Activated T-helper 1 cell treated with anti-CD3 and anti-CD28 coated beads, Interleukin-2, amount 50 U/mL, for 16 hours (primary cell): ENCODE measurements at regions not wholly inside any gene's neighbourhood (a gene's known extent, or its start where the extent isn't known, plus 50 kb on each side); places are given as distances from the start of the nearest gene placed in this dataset.
A peak's percentile ranks its signal among the peaks of the same experiment; 100 is the strongest.
"Not testable (repeated sequence)": the region's sequence is repeated elsewhere in the genome, so short reads cannot be mapped to it uniquely, and the experiment has no call there.

Experiments used
- DNase-seq, 2 donors: peaks; one replicate each; pipeline ENCODE4 v3.0.0-alpha.2; 2020; ENCODE audit warnings: low read depth in 1 of 2, low spot score in 1 of 2

- DNase-seq = no peak
Observed at GRCh38 chr20:26218301-26218700, 521.6 kb upstream of the ZNF337 start.

GRCh38 chr20:26216025-26216424 lies 519.4 kb upstream of the ZNF337 start:
- DNase-seq = no peak

- DNase-seq = no peak
Observed at GRCh38 chr20:26214991-26215390, 518.3 kb upstream of the ZNF337 start.

- DNase-seq = peak; percentile 0 to 4
Observed at GRCh38 chr20:26209171-26209941, 512.7 kb upstream of the ZNF337 start.

GRCh38 chr20:26208296-26209091 lies 511.8 kb upstream of the ZNF337 start:
- DNase-seq = peak; percentile 9 to 23

- peak in 1 of 2 donors; percentile 0 for DNase-seq
Observed at GRCh38 chr20:26207967-26208295, 511.3 kb upstream of the ZNF337 start.

- no peak for DNase-seq
Observed at GRCh38 chr20:26207237-26207966, 510.7 kb upstream of the ZNF337 start.

- no peak for DNase-seq
Observed at GRCh38 chr20:26205350-26205749, 508.7 kb upstream of the ZNF337 start.

- DNase-seq = not testable (repeated sequence)
Observed at GRCh38 chr20:26201026-26201425, 504.4 kb upstream of the ZNF337 start.

GRCh38 chr20:26187329-26187728 lies 490.7 kb upstream of the ZNF337 start:
- DNase-seq = not testable (repeated sequence)

- DNase-seq = not testable (repeated sequence)
Observed at GRCh38 chr20:26183720-26184119, 487.1 kb upstream of the ZNF337 start.

- DNase-seq = not testable (repeated sequence)
Observed at GRCh38 chr20:26181364-26181763, 484.7 kb upstream of the ZNF337 start.

GRCh38 chr20:26171875-26172274 lies 475.2 kb upstream of the ZNF337 start:
- not testable (repeated sequence) for DNase-seq

GRCh38 chr20:26169506-26169905 lies 472.9 kb upstream of the ZNF337 start:
- DNase-seq = no peak

- DNase-seq = no peak
Observed at GRCh38 chr20:26167499-26167898, 470.8 kb upstream of the ZNF337 start.

- DNase-seq = no peak
Observed at GRCh38 chr20:26163890-26164289, 467.2 kb upstream of the ZNF337 start.

GRCh38 chr20:26163151-26163550 lies 466.5 kb upstream of the ZNF337 start:
- DNase-seq = not testable (repeated sequence)

GRCh38 chr20:26161741-26162140 lies 465.1 kb upstream of the ZNF337 start:
- not testable (repeated sequence) for DNase-seq

- not testable (repeated sequence) for DNase-seq
Observed at GRCh38 chr20:26160916-26161315, 464.3 kb upstream of the ZNF337 start.

GRCh38 chr20:26154224-26154623 lies 457.6 kb upstream of the ZNF337 start:
- DNase-seq = no peak

GRCh38 chr20:26135325-26136110 lies 438.9 kb upstream of the ZNF337 start:
- DNase-seq = no peak
